Coronary artery (tissue), 2 donors: ENCODE measurements at regions not wholly inside any gene's neighbourhood (a gene's known extent, or its start where the extent isn't known, plus 50 kb on each side); places are given as distances from the start of the nearest gene placed in this dataset.
"Not testable (repeated sequence)": the region's sequence is repeated elsewhere in the genome, so short reads cannot be mapped to it uniquely, and the experiment has no call there.

Experiments used
- DNase-seq: peaks from one replicate; pipeline ENCODE4 v3.0.0-alpha.2; 2017; ENCODE audit warnings: low spot score
- H3K27ac ChIP-seq, 2 donors: fragments of 200-600 bp; sonication (generic); one replicate each; pipeline ENCODE4 v1.5.1; 2016 to 2019
- H3K4me3 ChIP-seq: fragments of 200-600 bp; sonication (generic); 2 replicates; pipeline ENCODE4 v1.5.1; 2016; ENCODE audit warnings: mild to moderate bottlenecking, moderate library complexity
- TF ChIP-seq, protein P1 (sequence below): fragments of 200-600 bp; sonication (generic); IDR thresholded peaks from one replicate; pipeline ENCODE4 v1.5.1; 2019; ENCODE audit warnings: antibody characterized with exemption

DNA sequence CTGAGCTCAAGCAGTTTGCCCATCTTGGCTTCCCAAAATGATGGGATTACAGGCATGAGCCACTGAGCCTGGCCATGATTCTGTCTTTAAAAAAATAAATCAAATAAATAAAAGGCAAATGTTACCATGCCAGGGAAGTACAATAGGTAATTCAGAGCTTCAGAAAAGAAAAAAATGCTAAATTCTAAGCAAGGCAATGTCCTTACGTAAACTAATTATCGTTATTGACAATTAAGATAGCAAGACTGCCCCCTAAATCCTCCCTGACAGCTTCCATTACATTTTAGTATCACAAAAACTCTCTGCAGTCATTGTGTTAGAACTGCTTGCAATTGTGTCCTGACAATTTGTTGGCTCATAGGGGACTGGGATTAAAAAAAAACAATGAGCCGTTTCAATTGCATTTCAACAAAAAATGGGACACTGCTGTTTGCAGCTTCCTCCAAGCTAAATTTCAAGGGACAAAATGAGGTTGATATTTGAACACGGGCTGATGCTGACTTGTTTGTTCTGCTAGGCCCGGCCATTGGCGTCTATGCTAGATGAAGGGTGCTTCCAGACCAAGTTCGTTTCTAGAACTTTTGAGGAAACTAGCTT, 88.9 kb downstream of the MOGAT1 start:
- DNase-seq = no peak
- no peak overlapping the region for H3K27ac ChIP-seq
- no peak overlapping the region for H3K4me3 ChIP-seq
- TF ChIP-seq, protein P1, sequence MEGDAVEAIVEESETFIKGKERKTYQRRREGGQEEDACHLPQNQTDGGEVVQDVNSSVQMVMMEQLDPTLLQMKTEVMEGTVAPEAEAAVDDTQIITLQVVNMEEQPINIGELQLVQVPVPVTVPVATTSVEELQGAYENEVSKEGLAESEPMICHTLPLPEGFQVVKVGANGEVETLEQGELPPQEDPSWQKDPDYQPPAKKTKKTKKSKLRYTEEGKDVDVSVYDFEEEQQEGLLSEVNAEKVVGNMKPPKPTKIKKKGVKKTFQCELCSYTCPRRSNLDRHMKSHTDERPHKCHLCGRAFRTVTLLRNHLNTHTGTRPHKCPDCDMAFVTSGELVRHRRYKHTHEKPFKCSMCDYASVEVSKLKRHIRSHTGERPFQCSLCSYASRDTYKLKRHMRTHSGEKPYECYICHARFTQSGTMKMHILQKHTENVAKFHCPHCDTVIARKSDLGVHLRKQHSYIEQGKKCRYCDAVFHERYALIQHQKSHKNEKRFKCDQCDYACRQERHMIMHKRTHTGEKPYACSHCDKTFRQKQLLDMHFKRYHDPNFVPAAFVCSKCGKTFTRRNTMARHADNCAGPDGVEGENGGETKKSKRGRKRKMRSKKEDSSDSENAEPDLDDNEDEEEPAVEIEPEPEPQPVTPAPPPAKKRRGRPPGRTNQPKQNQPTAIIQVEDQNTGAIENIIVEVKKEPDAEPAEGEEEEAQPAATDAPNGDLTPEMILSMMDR = no peak

- no peak for DNase-seq
- Histone ChIP-seq H3K4me3 (no peak overlapping the region), H3K27ac (no peak overlapping the region)
- TF ChIP-seq, protein P1 = no peak
Measured at GRCh38 chr2:222761888-222762287, 90.4 kb downstream of the MOGAT1 start.

DNA sequence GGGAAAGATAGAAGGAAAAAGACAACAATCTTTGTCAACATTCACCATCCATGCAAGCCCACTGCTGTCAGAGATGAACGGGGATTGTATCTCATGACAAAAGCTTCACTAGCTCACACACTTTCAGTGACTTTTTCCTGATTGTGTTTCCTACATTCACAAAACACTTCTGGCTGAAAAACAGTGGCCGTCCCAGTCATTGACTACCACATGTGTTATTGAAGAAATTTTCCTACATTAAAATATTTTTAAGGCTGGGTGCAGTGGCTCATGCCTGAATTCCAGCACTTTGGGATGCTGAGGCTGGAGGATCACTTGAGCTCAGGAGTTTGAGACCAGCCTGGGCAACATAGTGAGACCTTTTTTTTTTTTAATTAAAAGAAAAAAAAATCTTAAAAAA, 90.9 kb downstream of the MOGAT1 start:
- no peak for DNase-seq
- no peak overlapping the region for H3K27ac ChIP-seq
- TF ChIP-seq, protein P1 = no peak
- no peak overlapping the region for H3K4me3 ChIP-seq

GRCh38 chr2:222765883-222766282, 94.4 kb downstream of the MOGAT1 start:
- H3K27ac ChIP-seq, H3K4me3 ChIP-seq, DNase-seq: not testable (repeated sequence)

DNA sequence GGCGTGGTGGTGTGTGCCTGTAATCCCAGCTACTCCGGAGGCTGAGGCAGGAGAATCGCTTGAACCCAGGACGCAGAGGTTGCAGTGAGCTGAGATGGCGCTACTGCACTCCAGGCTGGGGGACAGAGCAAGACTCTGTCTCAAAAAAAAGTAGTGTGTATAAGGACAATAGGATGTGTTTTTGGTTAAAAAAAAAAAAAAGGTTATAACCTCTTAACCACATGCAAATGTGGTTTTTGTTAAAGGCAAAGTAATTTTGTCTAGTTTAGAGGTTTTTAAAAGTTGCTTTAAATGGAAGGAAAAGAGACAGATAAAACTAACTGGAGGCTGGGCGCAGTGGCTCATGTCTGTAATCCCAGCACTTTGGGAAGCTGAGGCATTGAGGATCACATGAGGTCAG, 92.8 kb upstream of the ACSL3 start:
- not testable (repeated sequence) for DNase-seq, H3K27ac ChIP-seq, H3K4me3 ChIP-seq

GRCh38 chr2:222769446-222769845, 91.4 kb upstream of the ACSL3 start:
- DNase-seq = no peak
- no peak overlapping the region for H3K27ac ChIP-seq
- TF ChIP-seq, protein P1 = no peak
- no peak overlapping the region for H3K4me3 ChIP-seq

- DNase-seq = no peak
- TF ChIP-seq, protein P1 = no peak
- Histone ChIP-seq H3K4me3 (no peak overlapping the region), H3K27ac (no peak overlapping the region)
Measured at GRCh38 chr2:222769941-222770340, 90.9 kb upstream of the ACSL3 start.

GRCh38 chr2:222771832-222772231, 89.0 kb upstream of the ACSL3 start:
- TF ChIP-seq, protein P1 = no peak
- H3K27ac ChIP-seq = no peak overlapping the region
- DNase-seq = no peak
- no peak overlapping the region for H3K4me3 ChIP-seq
